ENCODE measurements at regions not wholly inside any gene's neighbourhood (a gene's known extent, or its start where the extent isn't known, plus 50 kb on each side); places are given as distances from the start of the nearest gene placed in this dataset.

DNA sequence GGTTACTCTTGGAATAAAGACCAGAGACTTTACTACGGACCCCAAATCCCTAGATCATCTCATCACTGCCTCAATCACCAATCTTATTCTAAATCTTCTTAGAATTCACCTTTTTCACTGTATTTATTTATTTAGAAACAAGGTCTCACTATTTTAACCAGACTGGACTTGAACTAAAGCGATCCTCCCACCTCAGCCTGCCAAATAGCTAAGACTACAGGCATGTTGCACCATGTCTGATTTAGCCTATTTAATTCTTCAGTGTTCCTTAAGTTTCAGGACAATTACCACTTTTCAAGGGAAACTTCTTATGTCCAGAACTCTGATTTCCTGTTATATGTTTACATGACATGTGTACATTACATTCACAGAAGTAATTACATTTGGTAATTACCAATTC, 238.0 kb upstream of the COL8A1 start:
- 97% methylated on average over 2 of the region's 2 CpGs for WGBS
- Histone ChIP-seq H3K27ac (ENCODE audit: low read depth, low read length) (no peak overlapping the region), H3K9ac (ENCODE audit: low read depth, low read length) (no peak overlapping the region), H3K4me3 (ENCODE audit: low read length) (no peak overlapping the region), H3K9me3 (ENCODE audit: insufficient read depth, low read depth, low read length) (peaks cover 29% of the 10 kb centered on the region), H3K27me3 (ENCODE audit: insufficient read depth, low read length) (no peaks in the 10 kb centered on the region), H3K36me3 (ENCODE audit: insufficient read depth, low read length) (no peaks in the 10 kb centered on the region), H3K4me1 (ENCODE audit: insufficient read depth, low read length) (no peaks in the 10 kb centered on the region)

GRCh38 chr3:99396651-99397275, 241.6 kb upstream of the COL8A1 start:
- H3K27me3 ChIP-seq (ENCODE audit: insufficient read depth, low read length), result no peaks in the 10 kb centered on the region
- H3K9me3 ChIP-seq (ENCODE audit: insufficient read depth, low read depth, low read length), result peaks cover 29% of the 10 kb centered on the region
- H3K36me3 ChIP-seq (ENCODE audit: insufficient read depth, low read length), result no peaks in the 10 kb centered on the region
- WGBS, result 93% methylated on average over 3 of the region's 3 CpGs
- no peak overlapping the region for H3K27ac ChIP-seq (ENCODE audit: low read depth, low read length)
- no peaks in the 10 kb centered on the region for H3K4me1 ChIP-seq (ENCODE audit: insufficient read depth, low read length)
- H3K9ac ChIP-seq (ENCODE audit: low read depth, low read length), result no peak overlapping the region
- no peak overlapping the region for H3K4me3 ChIP-seq (ENCODE audit: low read length)

DNA sequence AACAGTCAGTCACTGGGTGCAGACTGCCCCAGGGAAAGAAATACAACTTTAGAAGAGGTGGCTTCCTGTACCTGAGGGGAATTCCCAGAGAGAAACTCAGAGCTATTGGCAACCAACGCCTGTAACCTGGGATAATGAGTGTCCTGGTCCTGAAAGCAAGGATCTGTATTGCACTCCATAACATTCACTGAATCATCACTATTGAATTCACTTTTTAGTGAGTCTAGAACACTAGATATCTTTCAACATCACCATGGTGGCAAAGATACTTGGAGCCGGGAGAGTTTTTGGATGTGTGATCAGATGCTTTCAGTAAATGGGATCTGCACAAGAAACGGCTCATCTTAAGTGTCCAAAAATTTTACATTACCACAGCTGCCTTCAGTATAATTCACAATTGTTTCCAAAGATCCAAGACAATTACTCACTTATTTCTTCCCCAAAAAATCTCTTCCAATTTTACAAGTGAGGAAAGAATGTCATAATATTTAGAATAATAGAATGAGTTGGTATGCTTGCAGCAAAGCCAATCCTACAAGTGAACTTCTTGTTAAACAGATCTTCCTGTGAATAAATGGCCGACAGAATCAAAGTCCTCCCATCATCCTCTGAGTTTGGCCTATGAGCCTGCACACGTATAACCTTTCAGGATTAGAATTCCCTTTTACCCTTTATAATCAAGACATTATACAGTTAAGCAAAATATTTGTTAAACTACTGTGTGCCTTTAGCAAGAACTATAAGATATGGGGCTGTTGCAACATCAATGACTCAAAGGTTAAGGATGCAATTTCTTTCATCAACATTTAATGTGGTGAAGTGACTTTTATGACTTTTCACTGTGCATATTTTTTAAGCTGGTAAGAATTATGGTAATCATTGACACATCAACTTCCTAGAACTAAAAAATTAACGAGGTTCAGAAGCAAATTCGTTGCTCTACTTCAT, 243.3 kb upstream of the COL8A1 start:
- no peaks in the 10 kb centered on the region for H3K4me1 ChIP-seq (ENCODE audit: insufficient read depth, low read length)
- 95% methylated on average over 6 of the region's 7 CpGs for whole genome bisulfite sequencing
- no peaks in the 10 kb centered on the region for H3K27me3 ChIP-seq (ENCODE audit: insufficient read depth, low read length)
- H3K36me3 ChIP-seq (ENCODE audit: insufficient read depth, low read length), result no peaks in the 10 kb centered on the region
- peaks cover 25% of the 10 kb centered on the region for H3K9me3 ChIP-seq (ENCODE audit: insufficient read depth, low read depth, low read length)
- H3K9ac ChIP-seq (ENCODE audit: low read depth, low read length), result no peak overlapping the region
- no peak overlapping the region for H3K4me3 ChIP-seq (ENCODE audit: low read length)
- no peak overlapping the region for H3K27ac ChIP-seq (ENCODE audit: low read depth, low read length)

DNA sequence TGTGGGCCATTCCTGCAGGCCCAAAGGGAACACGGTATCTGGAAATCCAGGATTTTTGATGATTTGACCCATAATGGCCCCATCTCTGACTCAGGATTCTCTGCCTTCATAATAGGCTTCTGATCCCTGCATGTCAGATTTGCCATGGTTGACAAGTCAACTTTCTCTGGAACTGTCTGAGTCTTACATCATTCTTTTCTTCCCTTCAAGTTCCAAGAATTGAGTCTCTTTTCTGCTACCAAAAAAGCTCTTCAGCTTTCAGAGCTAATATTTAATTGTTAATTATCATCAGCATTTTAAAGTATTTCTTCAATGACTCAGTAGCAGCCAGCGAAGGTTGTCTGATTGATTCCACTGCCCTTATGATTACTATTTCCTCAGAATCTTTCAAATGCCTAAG, 244.4 kb upstream of the COL8A1 start:
- Histone ChIP-seq H3K9ac (ENCODE audit: low read depth, low read length) (no peak overlapping the region), H3K27me3 (ENCODE audit: insufficient read depth, low read length) (no peaks in the 10 kb centered on the region), H3K4me1 (ENCODE audit: insufficient read depth, low read length) (no peaks in the 10 kb centered on the region), H3K9me3 (ENCODE audit: insufficient read depth, low read depth, low read length) (peaks cover 17% of the 10 kb centered on the region), H3K36me3 (ENCODE audit: insufficient read depth, low read length) (no peaks in the 10 kb centered on the region), H3K27ac (ENCODE audit: low read depth, low read length) (no peak overlapping the region), H3K4me3 (ENCODE audit: low read length) (no peak overlapping the region)
- WGBS, result 91% methylated on average over 2 of the region's 2 CpGs

DNA sequence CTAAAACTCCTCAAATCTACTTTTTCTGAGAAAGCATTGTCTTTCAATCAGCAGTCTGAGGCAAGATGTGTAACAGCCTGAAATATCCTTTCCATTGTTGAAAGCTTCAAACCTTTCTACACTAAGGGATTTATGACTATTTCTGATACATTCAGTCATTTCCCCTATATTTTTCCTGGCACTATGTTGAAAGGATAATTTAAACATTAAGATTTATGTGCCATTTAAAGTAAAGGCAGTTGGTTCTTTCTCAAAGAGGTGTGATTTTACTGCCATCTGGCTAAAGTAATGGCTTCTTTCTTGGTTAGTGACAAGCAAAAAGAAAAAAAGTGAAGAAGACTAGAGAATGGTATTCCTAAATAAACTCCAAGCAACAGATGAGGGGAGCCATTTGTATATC, 249.6 kb upstream of the COL8A1 start:
- H3K4me3 ChIP-seq (ENCODE audit: low read length), result no peak overlapping the region
- H3K27ac ChIP-seq (ENCODE audit: low read depth, low read length), result no peak overlapping the region
- no peaks in the 10 kb centered on the region for H3K27me3 ChIP-seq (ENCODE audit: insufficient read depth, low read length)
- H3K9me3 ChIP-seq (ENCODE audit: insufficient read depth, low read depth, low read length), result no peaks in the 10 kb centered on the region
- H3K36me3 ChIP-seq (ENCODE audit: insufficient read depth, low read length), result no peaks in the 10 kb centered on the region
- H3K9ac ChIP-seq (ENCODE audit: low read depth, low read length), result no peak overlapping the region
- no peaks in the 10 kb centered on the region for H3K4me1 ChIP-seq (ENCODE audit: insufficient read depth, low read length)

- Histone ChIP-seq H3K4me3 (ENCODE audit: low read length) (no peak overlapping the region), H3K27ac (ENCODE audit: low read depth, low read length) (no peak overlapping the region), H3K9me3 (ENCODE audit: insufficient read depth, low read depth, low read length) (no peaks in the 10 kb centered on the region), H3K27me3 (ENCODE audit: insufficient read depth, low read length) (no peaks in the 10 kb centered on the region), H3K4me1 (ENCODE audit: insufficient read depth, low read length) (no peaks in the 10 kb centered on the region), H3K36me3 (ENCODE audit: insufficient read depth, low read length) (no peaks in the 10 kb centered on the region), H3K9ac (ENCODE audit: low read depth, low read length) (no peak overlapping the region)
Observed at GRCh38 chr3:99384596-99384995, 253.8 kb upstream of the COL8A1 start.

DNA sequence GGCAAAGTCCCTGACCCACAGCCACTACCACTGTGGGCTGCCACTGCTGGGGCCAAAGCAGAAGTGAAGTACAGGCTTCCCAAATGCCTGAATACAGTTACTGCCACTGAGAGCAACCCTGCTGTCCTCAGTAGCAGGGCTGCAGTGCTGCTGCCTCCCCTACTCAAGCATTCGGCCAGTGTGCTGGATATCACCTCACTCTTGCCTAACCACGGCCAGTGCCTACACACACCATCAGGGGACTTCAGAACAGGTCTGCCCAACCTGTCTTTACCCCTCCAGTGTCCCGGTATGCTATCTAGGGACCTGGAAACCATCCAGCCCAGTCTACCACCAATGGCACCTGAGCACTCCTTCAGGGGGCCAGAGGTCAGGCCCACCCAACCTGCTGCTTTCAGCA, 261.5 kb upstream of the COL8A1 start:
- Histone ChIP-seq H3K9me3 (ENCODE audit: insufficient read depth, low read depth, low read length) (no peaks in the 10 kb centered on the region), H3K4me1 (ENCODE audit: insufficient read depth, low read length) (no peaks in the 10 kb centered on the region), H3K27ac (ENCODE audit: low read depth, low read length) (no peak overlapping the region), H3K36me3 (ENCODE audit: insufficient read depth, low read length) (no peaks in the 10 kb centered on the region), H3K9ac (ENCODE audit: low read depth, low read length) (no peak overlapping the region), H3K4me3 (ENCODE audit: low read length) (no peak overlapping the region), H3K27me3 (ENCODE audit: insufficient read depth, low read length) (no peaks in the 10 kb centered on the region)
- WGBS, result 94% methylated on average over 3 of the region's 3 CpGs

GRCh38 chr3:99373846-99374210, 264.6 kb upstream of the COL8A1 start:
- Histone ChIP-seq H3K36me3 (ENCODE audit: insufficient read depth, low read length) (no peaks in the 10 kb centered on the region), H3K27ac (ENCODE audit: low read depth, low read length) (no peak overlapping the region), H3K27me3 (ENCODE audit: insufficient read depth, low read length) (no peaks in the 10 kb centered on the region), H3K4me3 (ENCODE audit: low read length) (no peak overlapping the region), H3K9me3 (ENCODE audit: insufficient read depth, low read depth, low read length) (no peaks in the 10 kb centered on the region), H3K9ac (ENCODE audit: low read depth, low read length) (no peak overlapping the region), H3K4me1 (ENCODE audit: insufficient read depth, low read length) (no peaks in the 10 kb centered on the region)
- 100% methylated on average over 1 of the region's 2 CpGs for WGBS

DNA sequence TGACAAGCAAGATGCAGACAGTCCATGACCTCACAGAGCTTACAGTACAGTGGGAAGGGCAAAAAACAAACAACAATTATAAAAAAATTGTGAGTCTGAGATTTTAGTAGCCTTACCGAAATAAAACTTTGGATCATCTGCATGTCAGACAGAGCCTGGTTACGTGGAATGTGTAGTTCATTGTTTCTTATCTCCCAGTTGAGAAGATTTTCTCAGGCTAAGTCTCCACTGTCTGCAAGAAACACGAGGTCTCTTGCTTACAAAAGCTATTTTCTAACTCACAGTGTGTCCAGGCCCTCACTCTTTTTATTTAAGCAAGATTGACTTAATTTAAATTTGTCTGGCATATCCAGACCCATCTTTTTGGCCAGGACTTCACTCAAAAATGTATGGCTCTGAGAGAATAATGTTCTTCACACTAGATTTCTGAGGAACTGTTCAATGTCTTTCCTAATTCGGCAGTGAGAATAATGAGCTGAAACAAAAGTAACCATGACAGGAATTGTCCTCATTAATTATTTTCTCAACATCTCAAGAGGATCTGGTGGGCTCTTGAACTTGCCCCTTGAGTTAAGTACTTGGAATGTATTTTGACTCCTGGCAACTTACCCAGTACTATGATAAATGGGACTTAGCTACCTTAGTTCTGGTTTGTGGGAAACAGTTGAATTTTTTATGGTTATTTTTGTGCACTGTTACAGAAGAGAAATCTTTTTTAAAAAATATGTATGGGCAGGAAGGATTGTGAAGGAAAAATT, 265.1 kb upstream of the COL8A1 start:
- Histone ChIP-seq H3K27me3 (ENCODE audit: insufficient read depth, low read length) (no peaks in the 10 kb centered on the region), H3K4me3 (ENCODE audit: low read length) (no peak overlapping the region), H3K9me3 (ENCODE audit: insufficient read depth, low read depth, low read length) (no peaks in the 10 kb centered on the region), H3K27ac (ENCODE audit: low read depth, low read length) (no peak overlapping the region), H3K4me1 (ENCODE audit: insufficient read depth, low read length) (no peaks in the 10 kb centered on the region), H3K9ac (ENCODE audit: low read depth, low read length) (no peak overlapping the region), H3K36me3 (ENCODE audit: insufficient read depth, low read length) (no peaks in the 10 kb centered on the region)
- WGBS, result 89% methylated on average over 4 of the region's 4 CpGs

DNA sequence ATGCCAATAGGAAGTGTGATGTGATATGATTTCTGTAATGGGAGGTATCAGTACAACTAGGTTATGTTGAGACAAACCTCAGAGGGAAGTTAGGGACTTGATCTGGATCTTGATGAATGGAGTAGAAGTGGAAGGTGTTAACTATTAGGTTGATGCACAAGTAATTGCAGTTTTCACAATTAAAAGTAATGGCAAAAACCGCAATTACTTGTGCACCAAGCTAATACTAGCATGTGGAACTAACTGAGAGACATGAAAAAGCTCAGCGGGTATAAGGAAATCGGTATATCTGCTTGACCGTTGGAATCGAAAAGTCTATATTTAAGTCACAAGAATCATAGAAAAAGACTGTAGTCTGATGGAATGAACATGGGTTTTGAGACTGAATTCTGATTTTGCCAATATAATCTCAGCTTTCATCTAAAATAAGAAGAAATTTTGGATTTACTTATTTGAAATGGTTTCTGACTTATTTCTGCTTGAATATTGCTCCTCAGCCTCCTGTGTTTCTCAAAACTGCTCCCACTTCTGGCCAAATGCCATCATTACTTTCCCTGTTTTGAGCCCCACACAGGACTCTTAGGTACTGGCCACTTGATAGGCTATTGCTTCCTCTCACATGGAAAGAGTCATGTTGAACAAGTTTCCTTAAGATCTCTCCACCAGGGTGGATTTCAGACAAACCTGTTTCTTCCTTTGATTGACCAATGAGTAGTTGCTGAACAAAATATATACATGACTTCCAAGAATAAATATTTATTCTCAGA, 271.5 kb upstream of the COL8A1 start:
- Histone ChIP-seq H3K36me3 (ENCODE audit: insufficient read depth, low read length) (no peaks in the 10 kb centered on the region), H3K4me1 (ENCODE audit: insufficient read depth, low read length) (no peaks in the 10 kb centered on the region), H3K9ac (ENCODE audit: low read depth, low read length) (no peak overlapping the region), H3K27ac (ENCODE audit: low read depth, low read length) (no peak overlapping the region), H3K27me3 (ENCODE audit: insufficient read depth, low read length) (no peaks in the 10 kb centered on the region), H3K4me3 (ENCODE audit: low read length) (no peak overlapping the region), H3K9me3 (ENCODE audit: insufficient read depth, low read depth, low read length) (no peaks in the 10 kb centered on the region)
- WGBS, result 92% methylated on average over 5 of the region's 5 CpGs

DNA sequence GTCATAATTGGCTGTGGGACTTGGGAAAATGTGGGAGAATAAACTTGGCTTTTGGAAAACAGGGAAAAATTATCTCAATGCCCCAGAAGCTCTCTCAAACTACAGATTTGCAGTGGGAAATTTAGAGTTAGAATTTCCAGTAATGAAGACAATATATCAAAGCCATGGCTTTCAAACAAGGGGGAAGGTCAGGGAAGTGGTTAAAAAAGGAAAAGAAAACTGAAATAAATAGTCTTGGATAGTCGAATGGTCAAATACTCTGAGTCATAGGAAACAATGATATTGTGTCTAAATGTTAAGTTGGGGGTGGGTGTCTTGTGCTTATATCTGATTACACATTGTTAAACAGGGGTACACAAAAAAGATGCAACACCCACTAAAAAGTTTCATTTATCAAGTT, 272.4 kb upstream of the COL8A1 start:
- Histone ChIP-seq H3K9me3 (ENCODE audit: insufficient read depth, low read depth, low read length) (no peaks in the 10 kb centered on the region), H3K4me3 (ENCODE audit: low read length) (no peak overlapping the region), H3K36me3 (ENCODE audit: insufficient read depth, low read length) (no peaks in the 10 kb centered on the region), H3K4me1 (ENCODE audit: insufficient read depth, low read length) (no peaks in the 10 kb centered on the region), H3K27me3 (ENCODE audit: insufficient read depth, low read length) (no peaks in the 10 kb centered on the region), H3K9ac (ENCODE audit: low read depth, low read length) (no peak overlapping the region), H3K27ac (ENCODE audit: low read depth, low read length) (no peak overlapping the region)
- WGBS, result 81% methylated on average over 1 of the region's 1 CpG

Data from HUES64 (cell line).